Omental fat pad (tissue), 3 donors: ENCODE measurements at regions not wholly inside any gene's neighbourhood (a gene's known extent, or its start where the extent isn't known, plus 50 kb on each side); places are given as distances from the start of the nearest gene placed in this dataset.
A peak's percentile ranks its signal among the peaks of the same experiment; 100 is the strongest.

ENCODE experiments used
- ATAC-seq: fragments of 150-250 bp; one replicate; pipeline ENCODE4 v1.9.1; 2016; ENCODE audit warnings: mild to moderate bottlenecking, moderate library complexity; ENCODE audit not compliant: low FRiP score
- DNase-seq: peaks from one replicate; pipeline ENCODE4 v3.0.0-alpha.2; 2019; ENCODE audit warnings: low spot score
- TF ChIP-seq, protein P1 (sequence below), 3 donors: fragments of 450-650 bp; IDR thresholded peaks; one replicate each; pipeline ENCODE4 v1.5.1; 2016 to 2017; ENCODE audit warnings: antibody characterized with exemption in 3 of 3, mild to moderate bottlenecking in 3 of 3, moderate library complexity in 2 of 3

DNA sequence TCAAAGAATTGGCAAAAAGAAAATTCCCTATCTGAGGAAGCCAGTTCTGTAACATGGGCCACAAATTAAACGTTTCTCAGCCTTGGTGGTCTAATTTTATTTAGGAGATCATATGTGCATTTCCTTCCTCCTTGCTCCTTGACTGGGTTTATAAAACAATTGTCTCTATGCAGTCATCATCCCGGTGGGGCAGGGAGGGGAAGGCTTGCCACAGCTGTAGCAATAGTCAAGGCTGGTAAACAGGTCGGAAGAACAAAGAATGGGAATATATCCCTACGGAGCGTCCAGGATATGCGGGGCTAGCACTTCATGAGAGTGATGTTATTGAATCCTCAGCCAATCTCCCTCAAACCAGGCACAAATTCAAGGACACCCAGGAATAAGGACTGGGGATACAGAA, 143.8 kb downstream of the RNF152 start:
- DNase-seq: no peak
- no peak for ATAC-seq
- TF ChIP-seq, protein P1, sequence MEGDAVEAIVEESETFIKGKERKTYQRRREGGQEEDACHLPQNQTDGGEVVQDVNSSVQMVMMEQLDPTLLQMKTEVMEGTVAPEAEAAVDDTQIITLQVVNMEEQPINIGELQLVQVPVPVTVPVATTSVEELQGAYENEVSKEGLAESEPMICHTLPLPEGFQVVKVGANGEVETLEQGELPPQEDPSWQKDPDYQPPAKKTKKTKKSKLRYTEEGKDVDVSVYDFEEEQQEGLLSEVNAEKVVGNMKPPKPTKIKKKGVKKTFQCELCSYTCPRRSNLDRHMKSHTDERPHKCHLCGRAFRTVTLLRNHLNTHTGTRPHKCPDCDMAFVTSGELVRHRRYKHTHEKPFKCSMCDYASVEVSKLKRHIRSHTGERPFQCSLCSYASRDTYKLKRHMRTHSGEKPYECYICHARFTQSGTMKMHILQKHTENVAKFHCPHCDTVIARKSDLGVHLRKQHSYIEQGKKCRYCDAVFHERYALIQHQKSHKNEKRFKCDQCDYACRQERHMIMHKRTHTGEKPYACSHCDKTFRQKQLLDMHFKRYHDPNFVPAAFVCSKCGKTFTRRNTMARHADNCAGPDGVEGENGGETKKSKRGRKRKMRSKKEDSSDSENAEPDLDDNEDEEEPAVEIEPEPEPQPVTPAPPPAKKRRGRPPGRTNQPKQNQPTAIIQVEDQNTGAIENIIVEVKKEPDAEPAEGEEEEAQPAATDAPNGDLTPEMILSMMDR (IDR thresholded peaks at IDR 0.05): no peak

DNA sequence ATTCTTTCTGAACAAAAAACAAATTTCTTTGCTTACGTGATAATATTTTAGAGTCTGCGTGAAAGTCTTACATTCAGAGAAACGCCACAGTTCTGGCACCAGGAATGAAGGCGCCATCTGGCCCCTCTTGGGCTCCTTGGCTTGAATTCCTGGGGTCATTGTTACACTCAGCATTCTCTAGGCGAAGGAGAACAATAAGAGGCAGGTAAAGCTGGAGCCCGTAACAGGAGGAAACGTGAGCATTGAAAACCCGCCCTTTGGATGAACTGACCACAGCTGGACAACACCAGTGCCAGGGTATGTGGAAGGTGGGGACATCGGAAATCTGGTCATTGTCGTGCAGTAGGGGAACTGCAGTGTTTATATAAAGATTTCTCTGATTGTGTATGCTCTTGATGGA, 144.8 kb downstream of the RNF152 start:
- no peak for DNase-seq
- TF ChIP-seq, protein P1 (IDR thresholded peaks at IDR 0.05): no peak
- no peak for ATAC-seq

DNA sequence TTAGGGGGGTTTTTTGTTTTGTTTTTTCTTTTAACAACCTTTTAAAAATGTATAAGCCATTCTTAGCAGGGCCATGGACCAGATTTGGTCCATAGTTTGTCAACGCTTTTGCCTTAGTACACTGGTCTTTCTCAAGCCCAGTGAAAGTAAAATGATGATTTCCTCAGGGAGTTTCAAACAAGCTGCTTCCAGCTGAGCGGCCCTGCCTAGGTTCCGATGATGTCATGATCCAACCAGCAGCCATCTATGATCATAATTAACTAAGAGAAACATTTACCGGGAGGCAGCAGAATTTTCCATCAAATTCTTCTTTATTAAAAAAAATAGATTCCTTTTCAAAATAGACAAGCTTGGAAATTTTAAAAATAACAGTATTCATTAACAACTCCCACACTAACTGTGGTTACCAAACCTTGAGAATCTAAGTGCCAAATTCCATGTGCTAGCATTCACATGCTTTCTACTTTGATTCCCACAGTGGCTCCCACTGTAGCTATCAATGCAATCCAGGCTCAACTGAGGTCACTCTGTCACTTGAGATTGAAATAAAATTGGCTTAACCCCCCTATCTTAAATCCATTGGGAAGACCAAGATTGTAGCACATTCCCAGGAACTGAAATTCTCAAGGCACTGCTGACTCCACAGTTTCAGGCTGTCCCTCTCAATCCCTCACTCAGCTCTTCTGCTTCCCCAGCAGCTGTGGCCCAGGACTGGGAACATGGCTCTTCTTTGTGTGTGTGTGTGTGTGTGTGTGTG, 148.9 kb downstream of the RNF152 start:
- no peak for ATAC-seq
- TF ChIP-seq, protein P1 (IDR thresholded peaks at IDR 0.05): no peak
- DNase-seq: no peak

DNA sequence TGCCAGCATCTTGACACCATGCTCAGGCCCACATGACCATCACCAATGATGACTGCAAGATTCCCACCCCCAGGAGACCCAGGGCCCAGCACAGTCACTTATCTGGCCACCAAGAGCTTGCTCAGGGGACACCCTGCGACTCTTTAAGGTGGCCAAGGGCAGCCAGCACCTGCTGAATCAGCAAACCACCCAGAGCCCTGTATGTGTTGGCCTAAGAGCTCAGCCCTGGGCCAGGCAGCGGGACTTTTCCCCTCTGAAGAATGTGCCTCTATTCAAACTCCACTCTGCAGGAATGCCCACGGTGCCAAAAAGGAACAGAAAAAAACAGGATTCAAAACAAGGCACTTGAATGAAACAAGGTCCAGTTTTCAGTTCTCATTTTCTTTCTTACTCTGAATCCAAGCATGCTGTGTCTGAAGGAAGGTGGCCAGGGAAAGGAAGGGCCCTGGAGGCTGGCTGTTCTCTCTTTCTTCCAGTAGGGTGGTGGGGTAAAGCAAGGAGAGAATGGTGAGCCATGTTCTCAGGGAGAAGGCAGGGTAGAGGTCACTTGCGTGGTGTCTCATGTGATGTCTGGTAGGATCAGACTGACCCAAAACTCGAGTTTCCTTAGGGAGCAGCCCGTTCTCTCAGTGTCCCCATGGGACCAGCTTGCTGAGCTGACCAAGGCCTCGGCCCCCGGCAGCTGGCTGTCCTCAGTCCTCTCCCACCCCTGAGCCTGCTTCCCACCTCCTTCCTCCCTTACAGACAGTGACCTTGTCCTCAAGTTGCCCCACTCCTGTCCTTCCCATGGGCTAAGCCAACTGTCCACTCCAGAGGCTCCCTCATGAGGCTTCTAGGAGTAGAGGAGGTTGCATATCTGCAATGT, 150.0 kb downstream of the RNF152 start:
- TF ChIP-seq, protein P1 (IDR thresholded peaks at IDR 0.05): no peak

DNA sequence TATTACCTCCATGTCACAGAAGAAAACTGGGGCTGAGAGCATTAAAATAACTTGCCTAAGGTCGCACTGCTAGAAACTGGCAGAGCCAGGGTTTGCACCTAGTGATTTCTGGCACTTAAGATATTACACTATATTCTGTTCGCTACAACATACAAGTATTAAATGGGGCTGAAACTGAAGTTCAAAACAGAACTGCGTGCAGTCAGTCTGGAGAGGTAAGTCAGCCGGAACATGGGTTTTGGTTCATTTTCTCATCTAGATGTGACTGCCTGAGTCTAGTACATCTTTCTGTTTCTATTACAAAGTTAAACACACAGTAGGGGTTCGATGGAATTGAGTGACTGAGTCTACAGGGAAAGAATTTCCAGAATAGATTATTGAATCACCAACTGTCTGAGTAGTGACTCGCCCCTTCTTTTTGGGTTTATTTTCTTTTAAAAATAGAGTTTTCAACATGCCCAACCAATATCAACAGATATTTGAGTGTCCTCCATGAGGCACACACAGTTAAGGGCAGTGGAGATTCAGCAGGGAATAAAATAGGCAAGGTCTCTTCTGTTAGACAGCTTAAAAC, 150.8 kb downstream of the RNF152 start:
- TF ChIP-seq, protein P1 (IDR thresholded peaks at IDR 0.05): no peak
- ATAC-seq (no peak), DNase-seq (no peak)

More for the DNA sequence above, 150.0 kb downstream of the RNF152 start:
- DNase-seq (no peak), ATAC-seq (peak; percentile 22)

DNA sequence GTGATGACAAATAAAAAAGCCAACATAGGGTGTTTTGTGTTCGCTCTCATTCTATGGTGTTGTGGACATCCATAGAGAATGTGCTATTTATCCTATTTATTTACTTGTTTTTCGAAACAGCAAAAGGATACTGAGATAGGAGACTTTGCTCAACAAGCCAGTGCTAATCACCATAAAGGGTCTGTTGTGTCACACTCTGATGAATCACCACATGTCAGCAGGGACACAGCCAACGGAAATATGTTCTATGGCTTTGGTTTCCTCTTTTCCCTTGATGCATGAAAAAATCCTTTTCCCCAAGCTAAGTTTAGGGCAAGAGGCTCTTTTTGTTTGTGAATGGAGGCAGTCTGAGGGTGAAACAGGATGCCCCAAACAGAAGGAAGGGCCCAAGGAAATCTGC, 154.3 kb downstream of the RNF152 start:
- ATAC-seq (no peak), DNase-seq (no peak)
- TF ChIP-seq, protein P1 (IDR thresholded peaks at IDR 0.05): no peak
